ENCODE measurements at regions not wholly inside any gene's neighbourhood (a gene's known extent, or its start where the extent isn't known, plus 50 kb on each side); places are given as distances from the start of the nearest gene placed in this dataset.

- TF ChIP-seq GATA2 (IDR thresholded peaks at IDR 0.05; ENCODE audit: low read depth, low read length) = no peak
- TF ChIP-seq GATA3 (IDR thresholded peaks at IDR 0.05; ENCODE audit: low read depth, low read length) = no peak
These were observed 764.2 kb downstream of the IRX1 start for GRCh38 chr5:4359847-4360246.
